ENCODE measurements at regions not wholly inside any gene's neighbourhood (a gene's known extent, or its start where the extent isn't known, plus 50 kb on each side); places are given as distances from the start of the nearest gene placed in this dataset.
A peak's percentile ranks its signal among the peaks of the same experiment; 100 is the strongest.

GRCh38 chr9:108142504-108143201 lies 653.1 kb upstream of the KLF4 start:
- Histone ChIP-seq H3K4me1 (peaks cover 0 to 22% (median 16%) of the 10 kb centered on the region in 4 donors), H3K36me3 (no peaks in the 10 kb centered on the region), H3K27ac (peak overlapping the region; percentile 65 to 70), H3K4me3 (no peak overlapping the region), H3K9me3 (no peaks in the 10 kb centered on the region), H3K27me3 (no peaks in the 10 kb centered on the region)
- TF ChIP-seq CTCF (IDR thresholded peaks at IDR 0.05) = peak in 1 of 2 experiments; percentile 18
- DNase-seq = peak; percentile 90 to 94
- intact Hi-C loops (cut with DNase I; ENCODE audit: low total_unique reads) = loop anchor here (10.0 kb wide), 1 partner anchor 388 kb away; no protein-coding TSS in a partner anchor

GRCh38 chr9:108142142-108142503 lies 652.6 kb upstream of the KLF4 start:
- Histone ChIP-seq H3K36me3 (no peaks in the 10 kb centered on the region), H3K4me3 (no peak overlapping the region)
- intact Hi-C loops (cut with DNase I; ENCODE audit: low total_unique reads) = loop anchor here (10.0 kb wide), 1 partner anchor 387 kb away; no protein-coding TSS in a partner anchor

GRCh38 chr9:108139900-108140299 lies 650.3 kb upstream of the KLF4 start:
- H3K27ac ChIP-seq = no peak overlapping the region
- intact Hi-C loops (cut with DNase I; ENCODE audit: low total_unique reads) = loop anchor here (10.0 kb wide), 1 partner anchor 385 kb away; no protein-coding TSS in a partner anchor
- peaks cover 0 to 7% (median 0%) of the 10 kb centered on the region in 3 donors for H3K9me3 ChIP-seq
- TF ChIP-seq CTCF (IDR thresholded peaks at IDR 0.05) = no peak
- no peaks in the 10 kb centered on the region for H3K36me3 ChIP-seq
- H3K4me3 ChIP-seq = no peak overlapping the region
- no peak for DNase-seq
- H3K4me1 ChIP-seq = peaks cover 0 to 31% (median 16%) of the 10 kb centered on the region in 4 donors
- H3K27me3 ChIP-seq = no peaks in the 10 kb centered on the region

More at GRCh38 chr9:108142142-108142503, 652.6 kb upstream of the KLF4 start:
- no peak for DNase-seq
- peak overlapping the region; percentile 65 to 70 for H3K27ac ChIP-seq
- H3K4me1 ChIP-seq = peaks cover 0 to 25% (median 16%) of the 10 kb centered on the region in 4 donors
- H3K27me3 ChIP-seq = no peaks in the 10 kb centered on the region
- no peaks in the 10 kb centered on the region for H3K9me3 ChIP-seq
- TF ChIP-seq CTCF (IDR thresholded peaks at IDR 0.05) = no peak

GRCh38 chr9:108138516-108138915 lies 648.9 kb upstream of the KLF4 start:
- Histone ChIP-seq H3K27me3 (no peaks in the 10 kb centered on the region), H3K4me1 (peaks cover 0 to 31% (median 16%) of the 10 kb centered on the region in 4 donors), H3K4me3 (no peak overlapping the region), H3K27ac (no peak overlapping the region), H3K9me3 (peaks cover 0 to 7% (median 0%) of the 10 kb centered on the region in 3 donors), H3K36me3 (no peaks in the 10 kb centered on the region)
- TF ChIP-seq CTCF (IDR thresholded peaks at IDR 0.05) = no peak
- no peak for DNase-seq
- intact Hi-C loops (cut with DNase I; ENCODE audit: low total_unique reads) = no loop called here

GRCh38 chr9:108136656-108137055 lies 647.1 kb upstream of the KLF4 start:
- no peak overlapping the region for H3K27ac ChIP-seq
- intact Hi-C loops (cut with DNase I; ENCODE audit: low total_unique reads) = no loop called here
- H3K4me3 ChIP-seq = no peak overlapping the region
- H3K4me1 ChIP-seq = peaks cover 0 to 12% (median under 1%) of the 10 kb centered on the region in 4 donors
- no peak for DNase-seq
- peaks cover 0 to 7% (median 0%) of the 10 kb centered on the region in 3 donors for H3K9me3 ChIP-seq
- H3K36me3 ChIP-seq = no peaks in the 10 kb centered on the region
- H3K27me3 ChIP-seq = no peaks in the 10 kb centered on the region
- no peak for TF ChIP-seq CTCF (IDR thresholded peaks at IDR 0.05)
